PFSK-1 (cell line): ENCODE measurements at regions not wholly inside any gene's neighbourhood (a gene's known extent, or its start where the extent isn't known, plus 50 kb on each side); places are given as distances from the start of the nearest gene placed in this dataset.

Experiments
- FOXP2 ChIP-seq: optimal IDR thresholded peaks from 2 replicates; pipeline ENCODE3; 2011; ENCODE audit warnings: borderline replicate concordance, control low read depth, inconsistent platforms; ENCODE audit not compliant: insufficient read depth; ENCODE audit errors: extremely low read length, extremely low read depth
- POLR2AphosphoS5 ChIP-seq: IDR thresholded peaks from 2 replicates; pipeline ENCODE4 v1.6.1; 2012; ENCODE audit warnings: low read depth, mild to moderate bottlenecking, control low read depth, low read length, moderate library complexity
- REST ChIP-seq, 2 experiments: IDR thresholded peaks; 2 replicates each; pipeline versions ENCODE4 v1.6.1 to v1.8.0; 2011 to 2012; ENCODE audit warnings: low read depth in 2 of 2, low read length in 2 of 2, control low read depth in 1 of 2, inconsistent platforms in 1 of 2, mild to moderate bottlenecking in 1 of 2, moderate library complexity in 1 of 2; ENCODE audit not compliant: insufficient read depth in 1 of 2
- SIN3A ChIP-seq: IDR thresholded peaks from 2 replicates; pipeline ENCODE4 v1.6.1; 2012; ENCODE audit warnings: mild to moderate bottlenecking, low read length, moderate library complexity, borderline replicate concordance; ENCODE audit not compliant: insufficient read depth
- TAF1 ChIP-seq: IDR thresholded peaks from 2 replicates; pipeline ENCODE4 v1.6.1; 2012; ENCODE audit warnings: low read length, control low read depth, borderline replicate concordance; ENCODE audit not compliant: insufficient read depth

GRCh38 chr3:64414043-64414442 is 188.8 kb upstream of the PRICKLE2 start:
- no peak for TF ChIP-seq REST (IDR thresholded peaks at IDR 0.05; ENCODE audit: insufficient read depth in 1 of 2, low read depth in 2 of 2, low read length in 2 of 2)
- TF ChIP-seq TAF1: no peak
- no peak for TF ChIP-seq POLR2AphosphoS5

- TF ChIP-seq SIN3A (no peak), FOXP2 (no peak), POLR2AphosphoS5 (no peak), REST (IDR thresholded peaks at IDR 0.05; ENCODE audit: insufficient read depth in 1 of 2, low read depth in 2 of 2, low read length in 2 of 2) (no peak), TAF1 (no peak)
These were observed 185.8 kb upstream of the PRICKLE2 start for GRCh38 chr3:64411101-64411500.

GRCh38 chr3:64410226-64410625 is 185.0 kb upstream of the PRICKLE2 start:
- TF ChIP-seq REST (IDR thresholded peaks at IDR 0.05; ENCODE audit: insufficient read depth in 1 of 2, low read depth in 2 of 2, low read length in 2 of 2) (no peak), FOXP2 (no peak), SIN3A (no peak), POLR2AphosphoS5 (no peak), TAF1 (no peak)

DNA sequence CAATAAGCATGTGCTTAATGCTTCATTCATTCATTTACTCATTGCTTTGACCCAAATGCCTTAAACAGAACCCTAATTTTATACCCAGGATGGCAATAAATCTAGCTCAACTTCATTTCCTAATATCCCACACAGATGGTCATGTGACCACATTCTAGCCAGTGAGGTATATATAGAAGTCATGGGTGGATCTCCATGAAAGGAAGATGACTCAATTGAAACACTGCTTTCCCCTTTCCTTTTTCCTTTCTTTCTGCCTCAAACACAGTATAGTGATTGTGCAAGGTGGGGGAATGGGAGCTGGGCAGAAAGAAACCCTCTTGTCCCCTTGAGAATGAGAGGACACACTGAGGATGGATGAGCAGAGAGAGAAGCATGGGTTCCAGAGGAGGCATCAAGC is 183.5 kb upstream of the PRICKLE2 start:
- TF ChIP-seq SIN3A: no peak
- no peak for TF ChIP-seq REST (IDR thresholded peaks at IDR 0.05; ENCODE audit: insufficient read depth in 1 of 2, low read depth in 2 of 2, low read length in 2 of 2)
- TF ChIP-seq POLR2AphosphoS5: no peak
- TF ChIP-seq TAF1: no peak
- TF ChIP-seq FOXP2: no peak

DNA sequence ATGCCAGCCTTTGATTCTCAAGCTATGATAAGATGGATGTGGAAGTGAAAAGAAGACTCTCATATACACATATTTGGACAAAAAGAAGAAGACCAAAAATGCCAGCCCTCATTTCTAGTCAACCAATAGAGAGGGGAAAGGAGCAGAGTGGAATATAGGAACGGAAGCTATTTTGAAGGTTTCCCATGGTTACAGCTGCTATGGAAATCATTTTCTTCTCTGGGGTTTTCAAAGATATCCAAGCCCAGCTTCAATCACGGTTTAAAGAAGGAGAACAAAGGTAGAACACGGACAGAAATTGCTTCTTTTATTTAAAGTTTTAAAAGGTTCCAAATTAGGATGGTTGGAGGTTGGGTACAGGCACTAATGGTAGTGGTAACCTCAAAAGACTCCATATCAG is 181.0 kb upstream of the PRICKLE2 start:
- TF ChIP-seq REST (IDR thresholded peaks at IDR 0.05; ENCODE audit: insufficient read depth in 1 of 2, low read depth in 2 of 2, low read length in 2 of 2) (no peak), TAF1 (no peak), SIN3A (no peak), POLR2AphosphoS5 (no peak), FOXP2 (no peak)
